GM12892 (cell line): ENCODE measurements at regions not wholly inside any gene's neighbourhood (a gene's known extent, or its start where the extent isn't known, plus 50 kb on each side); places are given as distances from the start of the nearest gene placed in this dataset.

Experiments used
- DNase-seq: peaks from one replicate; pipeline ENCODE4 v3.0.0; 2011; ENCODE audit not compliant: insufficient read length
- FAIRE-seq: peaks from 2 replicates; lab custom pipeline; 2011; peaks lifted over from hg19 to GRCh38; lab: Jason Lieb, UNC
- POLR2A ChIP-seq: IDR thresholded peaks from 2 replicates; pipeline ENCODE4 v1.6.1; 2011; ENCODE audit warnings: low read depth, low read length, control low read depth
- POLR2AphosphoS5 ChIP-seq: IDR thresholded peaks from 2 replicates; pipeline ENCODE4 v1.6.1; 2011; ENCODE audit warnings: low read depth, low read length, control low read depth
- TAF1 ChIP-seq: IDR thresholded peaks from 2 replicates; pipeline ENCODE4 v1.6.1; 2011; ENCODE audit warnings: low read depth, mild to moderate bottlenecking, control low read depth, low read length, borderline replicate concordance

DNA sequence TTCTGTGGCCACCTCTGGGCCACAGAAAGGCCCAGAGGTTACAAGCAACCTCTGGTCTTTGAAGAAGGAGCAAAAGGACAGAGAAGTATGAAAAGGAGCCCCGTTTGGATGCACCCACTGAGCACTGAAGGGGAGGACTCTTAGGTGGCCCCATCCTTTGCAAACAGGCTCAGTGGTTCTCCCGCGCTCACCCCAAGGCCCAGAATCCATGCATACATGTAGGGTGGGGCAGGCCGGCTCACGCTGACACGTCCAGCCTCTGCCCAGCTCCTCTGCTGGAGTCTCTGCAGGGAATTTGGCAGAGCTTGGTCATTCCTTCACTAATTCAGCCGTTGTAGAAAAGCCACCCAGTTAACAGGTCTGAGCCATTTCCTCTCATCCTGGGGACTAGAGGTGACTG, 61.3 kb upstream of the AJAP1 start:
- DNase-seq (no peak), FAIRE-seq (no peak)
- TF ChIP-seq TAF1 = no peak
- no peak for TF ChIP-seq POLR2A
- TF ChIP-seq POLR2AphosphoS5 = no peak

DNA sequence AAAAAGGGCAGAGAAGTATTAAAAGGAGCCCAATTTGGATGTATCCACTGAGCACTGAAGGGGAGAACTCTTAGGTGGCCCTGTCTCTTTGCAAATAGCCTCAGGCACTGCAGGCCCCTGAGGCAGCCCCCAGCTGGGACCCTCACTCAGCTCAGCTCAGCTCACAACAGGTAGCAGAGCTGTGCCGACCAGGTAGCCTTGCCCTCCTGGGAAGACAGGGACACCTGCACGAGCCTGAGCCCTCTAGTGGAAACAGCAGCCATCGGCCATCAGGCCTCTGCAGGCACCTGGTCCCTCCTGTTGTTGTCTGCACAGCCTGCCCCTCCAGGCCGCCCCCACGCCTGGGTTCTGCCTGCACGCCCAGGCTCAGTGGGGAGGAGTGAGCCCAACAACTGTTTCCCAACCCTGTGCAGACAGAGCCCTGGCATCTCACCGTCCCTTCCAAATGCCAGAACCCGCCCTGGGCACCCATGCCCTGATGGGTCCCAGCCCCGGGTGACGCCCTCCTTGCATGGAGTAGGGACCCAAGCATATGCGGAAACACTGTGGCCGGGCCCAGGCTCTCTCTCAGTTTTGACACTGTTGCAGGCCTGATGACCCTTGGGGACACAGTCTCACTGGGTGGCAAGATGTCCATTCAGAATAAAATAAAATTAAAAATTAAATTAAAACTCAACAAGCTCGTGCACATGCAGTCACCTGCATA, 60.0 kb upstream of the AJAP1 start:
- TF ChIP-seq POLR2A (no peak), TAF1 (no peak), POLR2AphosphoS5 (no peak)
- DNase-seq (no peak), FAIRE-seq (no peak)

DNA sequence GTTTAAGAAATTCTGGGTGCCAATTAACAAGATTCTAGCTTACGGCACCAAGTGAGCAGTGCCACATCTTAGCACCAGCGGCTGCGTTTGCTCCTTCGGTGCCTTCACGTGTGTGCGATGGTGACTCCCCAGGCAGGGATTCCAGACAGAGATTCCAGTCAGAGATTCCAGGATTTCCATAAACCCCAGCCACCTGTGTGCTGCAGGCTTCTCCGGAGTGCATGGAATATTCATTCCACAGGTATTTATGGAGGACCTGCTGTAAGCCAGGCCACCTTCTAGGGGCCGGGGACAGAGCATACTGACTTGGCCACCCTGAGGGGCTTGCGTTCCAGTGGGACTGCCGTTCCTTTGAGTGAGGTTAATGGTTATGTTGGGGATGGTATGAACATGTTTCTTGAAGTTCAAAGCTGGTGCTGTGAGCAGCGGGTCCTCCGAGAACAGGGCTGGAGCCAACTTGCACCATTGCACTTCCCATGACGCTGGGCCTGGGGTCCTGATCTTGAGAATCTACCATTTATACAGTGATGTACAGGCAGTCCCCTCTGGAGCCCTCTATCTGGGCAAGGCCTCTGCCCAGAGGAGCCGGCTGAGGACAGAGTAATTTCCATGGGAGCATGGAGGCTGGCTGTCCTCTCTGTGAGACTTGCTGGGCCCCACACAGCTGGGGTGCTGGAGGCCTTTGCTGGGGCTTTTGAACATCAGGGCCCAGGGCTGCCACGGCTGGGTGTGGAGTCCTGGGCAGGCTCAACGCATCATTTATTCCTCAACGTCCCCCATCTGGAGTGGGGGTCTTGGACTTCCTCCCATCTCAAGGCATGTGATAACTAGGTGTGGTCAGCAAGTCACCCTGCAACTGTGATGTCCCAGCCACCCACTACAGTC, 58.8 kb upstream of the AJAP1 start:
- DNase-seq (no peak), FAIRE-seq (no peak)
- TF ChIP-seq TAF1 (no peak), POLR2A (no peak), POLR2AphosphoS5 (no peak)

DNA sequence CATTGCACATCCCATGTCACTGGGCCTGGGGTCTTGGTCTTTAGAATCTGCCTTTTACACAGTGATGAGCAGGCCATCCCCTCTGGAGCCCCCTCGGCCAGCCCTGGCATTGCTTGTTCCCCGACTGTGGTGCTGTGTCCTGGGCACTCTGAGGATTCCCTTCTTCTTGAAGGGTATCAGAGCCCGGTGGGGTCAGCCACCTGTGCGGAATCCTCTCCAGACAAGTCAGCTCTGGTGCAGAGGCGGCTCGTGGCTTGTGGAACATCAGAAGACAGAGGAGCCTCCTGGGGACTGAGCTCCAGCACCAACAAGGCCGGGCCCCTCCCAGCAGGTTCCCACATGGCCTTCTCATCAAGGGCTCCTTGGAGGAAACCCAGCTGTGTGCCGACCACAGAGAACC, 57.9 kb upstream of the AJAP1 start:
- no peak for FAIRE-seq
- DNase-seq = no peak
- TF ChIP-seq POLR2AphosphoS5 (no peak), TAF1 (no peak), POLR2A (no peak)

DNA sequence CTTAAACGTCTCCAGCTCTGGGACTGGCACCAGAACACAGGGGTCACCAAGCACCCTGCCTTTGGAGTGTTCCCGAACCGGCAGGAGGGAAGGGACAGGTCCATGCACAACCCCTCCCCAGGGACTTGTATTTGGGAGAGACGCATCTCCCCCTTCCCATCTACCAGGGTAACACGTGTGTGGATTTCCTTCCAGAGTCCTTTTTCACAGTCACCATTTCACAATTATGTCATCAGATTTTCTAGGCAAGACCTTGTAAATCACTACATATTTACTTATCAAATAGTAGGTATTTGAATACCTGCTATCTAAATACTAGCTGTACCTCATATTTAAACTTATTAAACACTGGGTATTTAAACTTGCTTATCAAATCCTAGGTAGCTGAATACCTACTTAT, 57.4 kb upstream of the AJAP1 start:
- DNase-seq (no peak), FAIRE-seq (no peak)
- TF ChIP-seq TAF1 = no peak
- TF ChIP-seq POLR2A = no peak
- TF ChIP-seq POLR2AphosphoS5 = no peak

DNA sequence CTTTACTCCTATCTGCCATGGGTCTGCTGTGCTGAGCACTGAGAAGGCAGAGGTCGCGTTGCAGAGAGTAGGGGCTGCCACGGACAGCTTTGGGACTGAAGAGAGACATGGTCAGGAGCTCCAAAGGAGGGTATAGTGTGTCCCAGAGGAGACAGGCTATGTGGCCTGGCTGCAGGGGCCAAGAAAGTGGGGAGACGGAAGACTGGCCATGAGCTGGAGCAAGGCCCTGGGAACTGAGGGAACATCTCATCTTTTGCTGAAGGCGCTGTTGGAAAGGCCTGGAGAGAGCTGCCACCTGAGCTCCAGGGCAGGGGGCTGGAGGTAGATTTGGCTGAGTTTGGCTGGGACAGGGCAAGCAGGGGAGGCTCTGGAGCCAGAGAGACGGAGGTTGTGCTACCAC, 55.8 kb upstream of the AJAP1 start:
- TF ChIP-seq POLR2A (no peak), TAF1 (no peak)
- DNase-seq (no peak), FAIRE-seq (no peak)

DNA sequence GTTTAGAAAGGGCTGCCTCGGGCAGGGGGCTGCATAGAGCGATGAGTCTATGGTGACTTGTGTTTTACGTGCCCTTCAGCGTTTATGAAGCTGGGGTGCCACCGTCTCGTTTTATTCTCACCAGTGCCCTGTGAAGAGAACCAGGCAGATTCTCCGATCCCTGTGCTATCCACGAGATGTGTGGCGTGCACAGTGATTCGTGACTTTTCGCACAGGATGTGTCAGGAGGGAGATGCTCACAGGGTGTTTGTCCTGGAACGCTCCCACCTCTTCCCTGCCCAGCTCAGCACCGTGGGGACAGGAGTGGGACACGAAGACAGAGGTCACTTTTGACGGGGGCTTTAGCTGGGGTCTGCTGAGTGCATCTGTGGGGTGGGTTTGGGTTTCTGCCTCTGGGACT, 54.9 kb upstream of the AJAP1 start:
- DNase-seq (no peak), FAIRE-seq (no peak)
- TF ChIP-seq TAF1 = no peak
- TF ChIP-seq POLR2A = no peak
- no peak for TF ChIP-seq POLR2AphosphoS5

DNA sequence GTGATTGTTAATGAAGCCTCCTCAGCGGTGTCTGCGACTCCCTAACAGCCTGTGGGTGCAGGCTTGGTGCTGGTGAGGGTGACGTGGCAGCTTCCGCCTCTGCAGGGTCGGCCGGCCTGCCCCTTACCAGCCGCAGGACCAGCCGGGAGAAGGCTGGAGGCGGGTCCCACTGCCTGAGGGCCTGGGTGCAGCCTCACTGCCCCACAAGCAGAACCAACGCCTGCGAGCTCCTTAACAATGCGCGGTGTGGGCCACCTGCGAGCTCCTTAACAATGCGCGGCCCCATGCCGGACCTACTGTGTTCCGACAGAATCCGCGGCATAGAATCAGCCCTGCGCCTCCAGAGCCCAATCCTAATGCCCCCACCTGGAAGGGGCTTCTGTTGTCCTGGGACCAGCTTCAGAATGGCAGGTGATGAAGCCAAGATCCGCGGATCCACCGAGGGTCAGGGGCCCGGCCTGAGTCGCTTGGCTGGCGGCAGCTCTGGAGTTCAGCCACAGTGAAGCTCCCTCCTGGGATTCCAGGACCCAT, 54.4 kb upstream of the AJAP1 start:
- no peak for FAIRE-seq
- TF ChIP-seq POLR2A (no peak), TAF1 (no peak), POLR2AphosphoS5 (no peak)
- DNase-seq = no peak

DNA sequence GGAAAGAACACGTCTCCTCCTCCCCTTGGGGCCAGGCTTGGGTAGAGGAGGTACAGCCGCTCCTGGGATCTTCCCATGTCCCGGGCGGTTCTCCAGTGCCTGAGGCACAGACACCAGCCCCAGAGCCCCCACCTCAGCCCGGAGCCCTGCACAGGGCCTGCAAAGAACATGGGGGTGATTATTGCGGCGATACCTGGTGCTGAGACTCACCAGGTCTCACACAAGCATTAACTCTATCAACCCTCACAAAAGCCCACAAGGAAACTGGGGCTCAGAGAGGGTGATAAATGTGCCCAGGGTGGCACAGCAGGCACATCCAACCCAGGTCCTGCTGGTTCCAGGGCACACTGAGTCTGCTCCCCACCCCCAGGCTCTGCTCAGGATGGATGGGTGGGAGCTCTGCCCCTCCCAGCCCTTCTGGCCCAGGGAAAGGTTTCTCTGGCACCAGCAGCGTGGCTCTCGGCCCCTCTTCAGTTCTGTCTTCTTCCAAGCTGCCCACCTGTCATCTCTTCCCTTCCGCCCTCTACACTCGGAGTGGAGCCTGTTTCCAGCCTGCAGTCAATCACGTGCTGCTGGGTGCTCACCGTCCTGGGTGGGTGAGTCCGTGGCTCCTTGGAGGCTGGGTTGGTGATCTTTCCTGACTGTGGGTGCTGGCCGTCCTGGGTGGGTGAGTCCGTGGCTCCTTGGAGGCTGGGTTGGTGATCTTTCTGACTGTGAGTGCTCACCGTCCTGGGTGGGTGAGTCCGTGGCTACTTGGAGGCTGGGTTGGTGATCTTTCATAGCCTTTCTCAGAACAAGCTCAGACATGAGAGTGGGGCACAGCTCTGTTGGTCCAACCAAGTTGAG, 53.6 kb upstream of the AJAP1 start:
- no peak for TF ChIP-seq POLR2AphosphoS5
- no peak for TF ChIP-seq TAF1
- TF ChIP-seq POLR2A = no peak
- no peak for DNase-seq
- FAIRE-seq = no peak

DNA sequence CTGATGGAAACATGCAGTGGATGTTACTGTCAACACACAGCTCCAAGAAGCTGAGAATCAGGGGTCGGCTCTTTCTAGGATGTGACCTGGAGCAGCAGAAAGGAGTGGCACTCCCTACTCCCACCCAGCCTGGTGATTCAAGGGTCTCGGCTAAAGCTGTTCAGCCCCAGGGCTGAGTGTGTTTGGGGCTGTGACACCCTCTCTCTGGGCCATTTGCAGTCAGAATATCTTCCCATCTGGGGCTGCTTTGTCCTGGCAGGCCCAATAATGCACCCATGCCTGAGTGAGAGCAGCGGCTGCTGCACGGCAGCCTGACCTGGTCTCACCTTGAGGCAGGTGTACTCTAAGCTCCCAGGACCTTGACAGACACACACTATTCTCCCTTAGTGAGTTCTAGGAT, 52.5 kb upstream of the AJAP1 start:
- DNase-seq (no peak), FAIRE-seq (no peak)
- TF ChIP-seq POLR2A (no peak), TAF1 (no peak), POLR2AphosphoS5 (no peak)

DNA sequence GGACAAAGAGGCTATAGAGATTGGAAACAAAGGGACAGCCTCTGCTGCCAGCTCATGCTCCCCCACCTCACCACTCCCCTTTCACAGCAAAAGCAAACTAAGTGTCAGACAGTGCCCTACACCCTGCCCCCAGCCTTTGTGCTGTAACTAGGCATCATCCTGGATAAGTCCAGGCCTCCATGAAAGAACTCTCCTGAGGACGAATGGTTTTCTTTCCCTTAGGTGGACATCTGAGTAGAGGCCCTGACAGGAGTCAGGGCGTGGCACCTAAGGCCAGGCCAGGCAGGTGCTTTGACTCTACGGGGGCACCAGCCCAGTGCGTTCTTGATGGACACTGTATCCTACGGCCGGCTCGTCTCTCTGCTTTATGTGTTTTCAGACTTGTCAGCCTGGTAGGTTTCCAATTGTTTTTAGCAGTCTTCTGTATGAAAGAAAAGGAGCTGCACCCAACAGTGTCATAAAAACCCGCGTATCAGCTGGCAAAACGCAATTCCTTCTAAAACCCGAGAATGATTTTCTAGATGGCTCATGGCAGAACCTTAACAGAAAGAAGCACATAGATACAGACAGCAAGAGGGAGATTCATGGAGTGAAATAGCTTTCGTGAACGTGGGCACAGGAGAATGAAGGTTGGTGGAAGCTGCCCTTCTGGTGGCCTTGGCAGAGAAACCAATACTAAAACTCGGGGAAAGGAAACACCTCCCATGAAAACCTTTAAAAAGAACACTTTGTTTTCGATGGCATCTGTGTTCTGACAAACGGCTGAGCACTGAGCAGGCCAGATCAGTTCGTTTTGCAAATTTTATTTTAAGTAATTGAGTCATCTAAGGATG, 51.7 kb upstream of the AJAP1 start:
- FAIRE-seq (no peak), DNase-seq (no peak)
- TF ChIP-seq POLR2A (no peak), TAF1 (no peak), POLR2AphosphoS5 (no peak)
